H1 (cell line): ENCODE measurements at regions not wholly inside any gene's neighbourhood (a gene's known extent, or its start where the extent isn't known, plus 50 kb on each side); places are given as distances from the start of the nearest gene placed in this dataset.

Source experiments
- ATF2 ChIP-seq: IDR thresholded peaks from 2 replicates; pipeline ENCODE4 v1.6.1; 2012; ENCODE audit warnings: low read length, inconsistent platforms
- BACH1 ChIP-seq: IDR thresholded peaks from 2 replicates; pipeline ENCODE4 v1.6.1; 2012; ENCODE audit warnings: low read length, improper control_type of control experiment
- EP300 ChIP-seq, 2 experiments: IDR thresholded peaks; 1 replicate in 1 of 2; 2 replicates in 1 of 2; pipeline ENCODE4 v1.6.1; 2011 to 2012; ENCODE audit warnings: low read depth in 2 of 2, low read length in 2 of 2, mild to moderate bottlenecking in 2 of 2, borderline replicate concordance in 1 of 2, inconsistent platforms in 1 of 2, moderate library complexity in 1 of 2
- GABPA ChIP-seq: IDR thresholded peaks from 2 replicates; pipeline ENCODE4 v1.6.1; 2011; ENCODE audit warnings: mild to moderate bottlenecking, low read length, moderate library complexity, borderline replicate concordance; ENCODE audit not compliant: insufficient read depth
- NANOG ChIP-seq: IDR thresholded peaks from 2 replicates; pipeline ENCODE4 v1.6.1; 2011; ENCODE audit warnings: low read length, low read depth, mild to moderate bottlenecking, inconsistent platforms; ENCODE audit not compliant: insufficient read depth, poor library complexity, severe bottlenecking
- SAP30 ChIP-seq: fragments of 300-600 bp; sonication (generic); IDR thresholded peaks from 2 replicates; pipeline ENCODE4 v1.7.1; 2012; ENCODE audit warnings: low read length, moderate library complexity, mild to moderate bottlenecking, inconsistent platforms; ENCODE audit not compliant: insufficient read depth, insufficient replicate concordance
- SIRT6 ChIP-seq: IDR thresholded peaks from one replicate; pipeline ENCODE4 v1.7.1; 2012; ENCODE audit warnings: low read length, inconsistent platforms
- SP2 ChIP-seq: IDR thresholded peaks from 2 replicates; pipeline ENCODE4 v1.6.1; 2012; ENCODE audit warnings: mild to moderate bottlenecking, low read length, inconsistent platforms
- SUZ12 ChIP-seq: fragments of 200-600 bp; sonication (generic); IDR thresholded peaks from 2 replicates; pipeline ENCODE4 v1.6.1; 2012; ENCODE audit warnings: mild to moderate bottlenecking, inconsistent platforms, low read length, moderate library complexity, mixed read lengths
- TF ChIP-seq, protein P1 (sequence below): fragments of 300-600 bp; sonication (generic); IDR thresholded peaks from 2 replicates; pipeline ENCODE4 v1.7.1; 2012; ENCODE audit warnings: low read length, moderate library complexity, mild to moderate bottlenecking, inconsistent platforms; ENCODE audit not compliant: insufficient replicate concordance

DNA sequence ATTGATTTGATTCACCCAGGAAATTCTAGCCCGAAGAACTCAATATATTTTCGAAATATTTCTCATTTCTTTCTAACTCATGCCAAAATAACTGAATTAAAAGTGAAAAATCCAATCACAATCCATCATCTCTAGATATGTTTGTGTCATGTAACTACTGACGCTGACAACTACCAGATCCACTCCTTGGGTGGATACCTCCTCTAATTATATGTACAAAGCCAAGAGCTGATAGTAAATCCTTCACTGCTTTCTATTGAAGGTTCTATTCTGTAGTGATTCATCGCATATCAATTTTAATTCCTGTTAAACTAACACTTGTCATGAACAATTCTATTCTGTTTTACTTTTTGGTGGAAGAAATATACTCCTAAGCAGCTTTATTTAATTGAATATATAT is 1056.6 kb upstream of the NXPH2 start (continued):
- TF ChIP-seq, protein P1, sequence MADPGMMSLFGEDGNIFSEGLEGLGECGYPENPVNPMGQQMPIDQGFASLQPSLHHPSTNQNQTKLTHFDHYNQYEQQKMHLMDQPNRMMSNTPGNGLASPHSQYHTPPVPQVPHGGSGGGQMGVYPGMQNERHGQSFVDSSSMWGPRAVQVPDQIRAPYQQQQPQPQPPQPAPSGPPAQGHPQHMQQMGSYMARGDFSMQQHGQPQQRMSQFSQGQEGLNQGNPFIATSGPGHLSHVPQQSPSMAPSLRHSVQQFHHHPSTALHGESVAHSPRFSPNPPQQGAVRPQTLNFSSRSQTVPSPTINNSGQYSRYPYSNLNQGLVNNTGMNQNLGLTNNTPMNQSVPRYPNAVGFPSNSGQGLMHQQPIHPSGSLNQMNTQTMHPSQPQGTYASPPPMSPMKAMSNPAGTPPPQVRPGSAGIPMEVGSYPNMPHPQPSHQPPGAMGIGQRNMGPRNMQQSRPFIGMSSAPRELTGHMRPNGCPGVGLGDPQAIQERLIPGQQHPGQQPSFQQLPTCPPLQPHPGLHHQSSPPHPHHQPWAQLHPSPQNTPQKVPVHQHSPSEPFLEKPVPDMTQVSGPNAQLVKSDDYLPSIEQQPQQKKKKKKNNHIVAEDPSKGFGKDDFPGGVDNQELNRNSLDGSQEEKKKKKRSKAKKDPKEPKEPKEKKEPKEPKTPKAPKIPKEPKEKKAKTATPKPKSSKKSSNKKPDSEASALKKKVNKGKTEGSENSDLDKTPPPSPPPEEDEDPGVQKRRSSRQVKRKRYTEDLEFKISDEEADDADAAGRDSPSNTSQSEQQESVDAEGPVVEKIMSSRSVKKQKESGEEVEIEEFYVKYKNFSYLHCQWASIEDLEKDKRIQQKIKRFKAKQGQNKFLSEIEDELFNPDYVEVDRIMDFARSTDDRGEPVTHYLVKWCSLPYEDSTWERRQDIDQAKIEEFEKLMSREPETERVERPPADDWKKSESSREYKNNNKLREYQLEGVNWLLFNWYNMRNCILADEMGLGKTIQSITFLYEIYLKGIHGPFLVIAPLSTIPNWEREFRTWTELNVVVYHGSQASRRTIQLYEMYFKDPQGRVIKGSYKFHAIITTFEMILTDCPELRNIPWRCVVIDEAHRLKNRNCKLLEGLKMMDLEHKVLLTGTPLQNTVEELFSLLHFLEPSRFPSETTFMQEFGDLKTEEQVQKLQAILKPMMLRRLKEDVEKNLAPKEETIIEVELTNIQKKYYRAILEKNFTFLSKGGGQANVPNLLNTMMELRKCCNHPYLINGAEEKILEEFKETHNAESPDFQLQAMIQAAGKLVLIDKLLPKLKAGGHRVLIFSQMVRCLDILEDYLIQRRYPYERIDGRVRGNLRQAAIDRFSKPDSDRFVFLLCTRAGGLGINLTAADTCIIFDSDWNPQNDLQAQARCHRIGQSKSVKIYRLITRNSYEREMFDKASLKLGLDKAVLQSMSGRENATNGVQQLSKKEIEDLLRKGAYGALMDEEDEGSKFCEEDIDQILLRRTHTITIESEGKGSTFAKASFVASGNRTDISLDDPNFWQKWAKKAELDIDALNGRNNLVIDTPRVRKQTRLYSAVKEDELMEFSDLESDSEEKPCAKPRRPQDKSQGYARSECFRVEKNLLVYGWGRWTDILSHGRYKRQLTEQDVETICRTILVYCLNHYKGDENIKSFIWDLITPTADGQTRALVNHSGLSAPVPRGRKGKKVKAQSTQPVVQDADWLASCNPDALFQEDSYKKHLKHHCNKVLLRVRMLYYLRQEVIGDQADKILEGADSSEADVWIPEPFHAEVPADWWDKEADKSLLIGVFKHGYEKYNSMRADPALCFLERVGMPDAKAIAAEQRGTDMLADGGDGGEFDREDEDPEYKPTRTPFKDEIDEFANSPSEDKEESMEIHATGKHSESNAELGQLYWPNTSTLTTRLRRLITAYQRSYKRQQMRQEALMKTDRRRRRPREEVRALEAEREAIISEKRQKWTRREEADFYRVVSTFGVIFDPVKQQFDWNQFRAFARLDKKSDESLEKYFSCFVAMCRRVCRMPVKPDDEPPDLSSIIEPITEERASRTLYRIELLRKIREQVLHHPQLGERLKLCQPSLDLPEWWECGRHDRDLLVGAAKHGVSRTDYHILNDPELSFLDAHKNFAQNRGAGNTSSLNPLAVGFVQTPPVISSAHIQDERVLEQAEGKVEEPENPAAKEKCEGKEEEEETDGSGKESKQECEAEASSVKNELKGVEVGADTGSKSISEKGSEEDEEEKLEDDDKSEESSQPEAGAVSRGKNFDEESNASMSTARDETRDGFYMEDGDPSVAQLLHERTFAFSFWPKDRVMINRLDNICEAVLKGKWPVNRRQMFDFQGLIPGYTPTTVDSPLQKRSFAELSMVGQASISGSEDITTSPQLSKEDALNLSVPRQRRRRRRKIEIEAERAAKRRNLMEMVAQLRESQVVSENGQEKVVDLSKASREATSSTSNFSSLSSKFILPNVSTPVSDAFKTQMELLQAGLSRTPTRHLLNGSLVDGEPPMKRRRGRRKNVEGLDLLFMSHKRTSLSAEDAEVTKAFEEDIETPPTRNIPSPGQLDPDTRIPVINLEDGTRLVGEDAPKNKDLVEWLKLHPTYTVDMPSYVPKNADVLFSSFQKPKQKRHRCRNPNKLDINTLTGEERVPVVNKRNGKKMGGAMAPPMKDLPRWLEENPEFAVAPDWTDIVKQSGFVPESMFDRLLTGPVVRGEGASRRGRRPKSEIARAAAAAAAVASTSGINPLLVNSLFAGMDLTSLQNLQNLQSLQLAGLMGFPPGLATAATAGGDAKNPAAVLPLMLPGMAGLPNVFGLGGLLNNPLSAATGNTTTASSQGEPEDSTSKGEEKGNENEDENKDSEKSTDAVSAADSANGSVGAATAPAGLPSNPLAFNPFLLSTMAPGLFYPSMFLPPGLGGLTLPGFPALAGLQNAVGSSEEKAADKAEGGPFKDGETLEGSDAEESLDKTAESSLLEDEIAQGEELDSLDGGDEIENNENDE: no peak
- TF ChIP-seq GABPA: no peak
- no peak for TF ChIP-seq NANOG
- no peak for TF ChIP-seq ATF2
- TF ChIP-seq BACH1: no peak
- TF ChIP-seq SP2: no peak
- no peak for TF ChIP-seq SIRT6
- TF ChIP-seq SUZ12: no peak
- no peak for TF ChIP-seq SAP30
- TF ChIP-seq EP300 (IDR thresholded peaks at IDR 0.05; ENCODE audit: borderline replicate concordance in 1 of 2, low read depth in 2 of 2, low read length in 2 of 2): no peak
